C4-2B (cell line): ENCODE measurements at regions not wholly inside any gene's neighbourhood (a gene's known extent, or its start where the extent isn't known, plus 50 kb on each side); places are given as distances from the start of the nearest gene placed in this dataset.
"Not testable (repeated sequence)": the region's sequence is repeated elsewhere in the genome, so short reads cannot be mapped to it uniquely, and the experiment has no call there.

ENCODE experiments used
- ZFX ChIP-seq: fragments of 450-650 bp; IDR thresholded peaks from 2 replicates; pipeline ENCODE4 v1.6.1; 2017
- TF ChIP-seq, protein P1 (sequence below): fragments of 450-650 bp; conservative IDR thresholded peaks from 2 replicates; pipeline ENCODE4 v1.5.1; 2017; ENCODE audit warnings: mild to moderate bottlenecking

DNA sequence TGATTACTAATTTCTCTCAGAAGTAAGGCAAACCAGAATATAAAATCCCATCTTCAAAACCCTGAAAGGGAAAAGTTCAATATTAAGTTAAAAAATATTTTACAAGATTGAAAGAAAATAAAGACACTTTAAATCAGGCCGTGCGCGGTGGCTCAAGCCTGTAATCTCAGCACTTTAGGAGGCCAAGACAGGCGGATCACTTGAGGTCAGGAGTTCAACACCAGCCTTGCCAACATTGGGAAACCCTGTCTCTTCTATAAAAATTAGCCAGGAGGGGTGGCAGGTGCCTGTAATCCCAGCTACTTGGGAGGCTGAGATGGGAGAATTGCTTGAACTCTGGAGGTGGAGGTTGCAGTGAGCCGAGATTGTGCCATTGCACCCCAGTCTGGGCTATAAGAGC, 364.6 kb upstream of the PIK3R1 start:
- TF ChIP-seq, protein P1, sequence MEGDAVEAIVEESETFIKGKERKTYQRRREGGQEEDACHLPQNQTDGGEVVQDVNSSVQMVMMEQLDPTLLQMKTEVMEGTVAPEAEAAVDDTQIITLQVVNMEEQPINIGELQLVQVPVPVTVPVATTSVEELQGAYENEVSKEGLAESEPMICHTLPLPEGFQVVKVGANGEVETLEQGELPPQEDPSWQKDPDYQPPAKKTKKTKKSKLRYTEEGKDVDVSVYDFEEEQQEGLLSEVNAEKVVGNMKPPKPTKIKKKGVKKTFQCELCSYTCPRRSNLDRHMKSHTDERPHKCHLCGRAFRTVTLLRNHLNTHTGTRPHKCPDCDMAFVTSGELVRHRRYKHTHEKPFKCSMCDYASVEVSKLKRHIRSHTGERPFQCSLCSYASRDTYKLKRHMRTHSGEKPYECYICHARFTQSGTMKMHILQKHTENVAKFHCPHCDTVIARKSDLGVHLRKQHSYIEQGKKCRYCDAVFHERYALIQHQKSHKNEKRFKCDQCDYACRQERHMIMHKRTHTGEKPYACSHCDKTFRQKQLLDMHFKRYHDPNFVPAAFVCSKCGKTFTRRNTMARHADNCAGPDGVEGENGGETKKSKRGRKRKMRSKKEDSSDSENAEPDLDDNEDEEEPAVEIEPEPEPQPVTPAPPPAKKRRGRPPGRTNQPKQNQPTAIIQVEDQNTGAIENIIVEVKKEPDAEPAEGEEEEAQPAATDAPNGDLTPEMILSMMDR, result not testable (repeated sequence)
- not testable (repeated sequence) for TF ChIP-seq ZFX
